HEK293 (cell line): ENCODE measurements at regions not wholly inside any gene's neighbourhood (a gene's known extent, or its start where the extent isn't known, plus 50 kb on each side); places are given as distances from the start of the nearest gene placed in this dataset.

Experiments used
- CTCF ChIA-PET: fragments of 350-600 bp; formaldehyde crosslinking; extraction: SDS; loops from one replicate; lab custom pipeline; 2021; ENCODE audit warnings: antibody characterized with exemption; lab: Yijun Ruan, JAX
- POLR2A ChIA-PET: fragments of 300-600 bp; formaldehyde crosslinking; extraction: SDS; loops from one replicate; lab custom pipeline; 2020; ENCODE audit warnings: antibody characterized with exemption, inconsistent platforms; lab: Yijun Ruan, JAX
- H3K27ac ChIP-seq: fragments of 200-500 bp; sonication (Bioruptor generic); 2 replicates; pipeline ENCODE4 v1.5.1; 2014; ENCODE audit warnings: low read depth, low read length, control low read depth, inconsistent platforms; ENCODE audit errors: extremely low read depth
- H3K36me3 ChIP-seq, 2 experiments: fragments of 200-500 bp in 1 of 2; sonication (Bioruptor generic) in 1 of 2; 1 replicate in 1 of 2; 2 replicates in 1 of 2; pipeline ENCODE4 v1.5.1; 2014 to 2017; ENCODE audit warnings: inconsistent platforms in 2 of 2, low read length in 2 of 2; ENCODE audit not compliant: control insufficient read depth in 2 of 2, insufficient read depth in 1 of 2
- H3K4me1 ChIP-seq: fragments of 200-500 bp; sonication (Bioruptor generic); 2 replicates; pipeline ENCODE4 v1.5.1; 2014; ENCODE audit warnings: mild to moderate bottlenecking, low read length, inconsistent platforms; ENCODE audit not compliant: control insufficient read depth, insufficient read depth
- H3K4me3 ChIP-seq: 2 replicates; pipeline ENCODE4 v1.5.1; 2011; ENCODE audit warnings: low read depth, mild to moderate bottlenecking, control low read depth, low read length, moderate library complexity
- H3K9me3 ChIP-seq: fragments of 200-500 bp; sonication (Bioruptor generic); 2 replicates; pipeline ENCODE4 v1.5.1; 2014; ENCODE audit warnings: low read depth, low read length, inconsistent platforms; ENCODE audit not compliant: control insufficient read depth, insufficient read depth
- KLF10 ChIP-seq: fragments of 450-650 bp; IDR thresholded peaks from 2 replicates; pipeline ENCODE4 v1.5.1; 2018; ENCODE audit warnings: missing biosample characterization, mild to moderate bottlenecking, missing genetic modification characterization
- SETDB1 ChIP-seq: IDR thresholded peaks from one replicate; pipeline ENCODE4 v1.6.1; 2017; ENCODE audit warnings: mild to moderate bottlenecking, low read length, moderate library complexity, mixed read lengths; ENCODE audit not compliant: insufficient read length
- ZBTB17 ChIP-seq: fragments of 450-650 bp; formaldehyde crosslinking; IDR thresholded peaks from 2 replicates; pipeline ENCODE4 v1.5.1; 2016; ENCODE audit warnings: missing biosample characterization, missing genetic modification characterization
- ZNF211 ChIP-seq: fragments of 450-650 bp; formaldehyde crosslinking; IDR thresholded peaks from 2 replicates; pipeline ENCODE4 v1.5.1; 2016; ENCODE audit warnings: low read depth, missing biosample characterization, missing genetic modification characterization
- ZNF239 ChIP-seq: fragments of 450-650 bp; formaldehyde crosslinking; IDR thresholded peaks from 2 replicates; pipeline ENCODE4 v1.5.1; 2016; ENCODE audit warnings: missing biosample characterization, missing genetic modification characterization
- ZNF549 ChIP-seq: fragments of 450-650 bp; IDR thresholded peaks from 2 replicates; pipeline ENCODE4 v1.5.1; 2018; ENCODE audit warnings: missing biosample characterization, missing genetic modification characterization, mild to moderate bottlenecking, inconsistent platforms, moderate library complexity
- ZNF555 ChIP-seq: fragments of 450-650 bp; formaldehyde crosslinking; conservative IDR thresholded peaks from 2 replicates; pipeline ENCODE4 v1.5.1; 2017; ENCODE audit warnings: missing biosample characterization, mild to moderate bottlenecking, missing genetic modification characterization, inconsistent platforms
- ZNF585B ChIP-seq: fragments of 450-650 bp; formaldehyde crosslinking; IDR thresholded peaks from 2 replicates; pipeline ENCODE4 v1.5.1; 2016; ENCODE audit warnings: missing biosample characterization, missing genetic modification characterization
- ZNF621 ChIP-seq: fragments of 450-650 bp; formaldehyde crosslinking; IDR thresholded peaks from 2 replicates; pipeline ENCODE4 v1.5.1; 2017; ENCODE audit warnings: missing biosample characterization, missing genetic modification characterization
- ZNF843 ChIP-seq: fragments of 450-650 bp; formaldehyde crosslinking; IDR thresholded peaks from 2 replicates; pipeline ENCODE4 v1.5.1; 2016; ENCODE audit warnings: missing biosample characterization, missing genetic modification characterization
- TF ChIP-seq, protein P1 (sequence below): fragments of 450-650 bp; formaldehyde crosslinking; IDR thresholded peaks from 2 replicates; pipeline ENCODE4 v1.5.1; 2016; ENCODE audit warnings: missing biosample characterization, missing genetic modification characterization
- TF ChIP-seq, protein P2 (sequence below): fragments of 450-650 bp; formaldehyde crosslinking; IDR thresholded peaks from 2 replicates; pipeline ENCODE4 v1.5.1; 2016; ENCODE audit warnings: missing biosample characterization, missing genetic modification characterization
- TF ChIP-seq, protein P3 (sequence below): fragments of 450-650 bp; formaldehyde crosslinking; IDR thresholded peaks from 2 replicates; pipeline ENCODE4 v1.5.1; 2016; ENCODE audit warnings: missing biosample characterization, missing genetic modification characterization, borderline replicate concordance
- TF ChIP-seq, protein P4 (sequence below): fragments of 450-650 bp; formaldehyde crosslinking; IDR thresholded peaks from 2 replicates; pipeline ENCODE4 v1.5.1; 2016; ENCODE audit warnings: missing biosample characterization, missing genetic modification characterization

DNA sequence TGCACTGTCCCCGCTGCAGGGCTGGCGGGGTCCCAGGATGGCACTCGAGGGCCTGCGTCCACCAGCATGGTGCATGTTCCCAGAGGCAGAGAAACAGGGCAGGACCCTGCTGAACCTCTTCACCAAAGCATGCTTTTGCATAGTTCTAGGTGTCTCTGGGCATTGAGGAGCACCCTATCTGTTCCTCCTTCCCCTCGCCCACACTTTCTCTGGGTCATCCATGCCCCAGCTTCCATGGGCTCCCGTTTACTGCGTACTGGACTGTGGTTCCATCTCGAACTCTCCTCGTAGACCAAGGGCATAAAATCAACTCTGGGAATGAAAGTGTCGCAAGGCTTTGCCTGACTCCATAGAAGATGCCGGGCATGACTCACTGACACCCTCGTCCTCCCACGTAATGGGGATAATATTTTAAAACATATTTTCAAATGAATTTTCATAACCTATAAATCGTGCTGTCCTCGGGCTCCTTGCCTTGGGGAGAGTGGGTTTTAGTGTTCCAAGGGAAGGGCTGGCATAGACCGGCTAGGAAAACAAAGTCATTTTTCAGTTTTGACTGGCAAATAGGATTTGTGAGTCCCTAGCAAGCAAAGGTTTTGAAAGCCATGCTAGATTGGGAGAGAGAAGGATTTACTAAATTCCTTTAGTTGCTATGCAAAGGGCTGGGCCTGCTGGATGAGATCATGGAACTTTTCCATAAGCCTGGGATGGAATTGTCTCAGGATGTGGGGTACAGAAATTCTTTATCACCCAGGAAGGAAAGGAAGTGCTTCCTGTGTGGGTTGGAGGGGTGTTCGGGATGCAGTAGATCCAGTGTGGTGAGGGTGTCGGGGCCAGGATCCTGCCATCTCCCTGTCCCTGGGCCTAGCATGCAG lies 498.7 kb upstream of the MKI67 start:
- Histone ChIP-seq H3K36me3 (no peaks in the 10 kb centered on the region), H3K9me3 (no peaks in the 10 kb centered on the region), H3K4me3 (no peak overlapping the region), H3K4me1 (no peaks in the 10 kb centered on the region), H3K27ac (no peak overlapping the region)
- TF ChIP-seq ZNF549 (tag by site-specific recombination): no peak
- TF ChIP-seq, protein P1, sequence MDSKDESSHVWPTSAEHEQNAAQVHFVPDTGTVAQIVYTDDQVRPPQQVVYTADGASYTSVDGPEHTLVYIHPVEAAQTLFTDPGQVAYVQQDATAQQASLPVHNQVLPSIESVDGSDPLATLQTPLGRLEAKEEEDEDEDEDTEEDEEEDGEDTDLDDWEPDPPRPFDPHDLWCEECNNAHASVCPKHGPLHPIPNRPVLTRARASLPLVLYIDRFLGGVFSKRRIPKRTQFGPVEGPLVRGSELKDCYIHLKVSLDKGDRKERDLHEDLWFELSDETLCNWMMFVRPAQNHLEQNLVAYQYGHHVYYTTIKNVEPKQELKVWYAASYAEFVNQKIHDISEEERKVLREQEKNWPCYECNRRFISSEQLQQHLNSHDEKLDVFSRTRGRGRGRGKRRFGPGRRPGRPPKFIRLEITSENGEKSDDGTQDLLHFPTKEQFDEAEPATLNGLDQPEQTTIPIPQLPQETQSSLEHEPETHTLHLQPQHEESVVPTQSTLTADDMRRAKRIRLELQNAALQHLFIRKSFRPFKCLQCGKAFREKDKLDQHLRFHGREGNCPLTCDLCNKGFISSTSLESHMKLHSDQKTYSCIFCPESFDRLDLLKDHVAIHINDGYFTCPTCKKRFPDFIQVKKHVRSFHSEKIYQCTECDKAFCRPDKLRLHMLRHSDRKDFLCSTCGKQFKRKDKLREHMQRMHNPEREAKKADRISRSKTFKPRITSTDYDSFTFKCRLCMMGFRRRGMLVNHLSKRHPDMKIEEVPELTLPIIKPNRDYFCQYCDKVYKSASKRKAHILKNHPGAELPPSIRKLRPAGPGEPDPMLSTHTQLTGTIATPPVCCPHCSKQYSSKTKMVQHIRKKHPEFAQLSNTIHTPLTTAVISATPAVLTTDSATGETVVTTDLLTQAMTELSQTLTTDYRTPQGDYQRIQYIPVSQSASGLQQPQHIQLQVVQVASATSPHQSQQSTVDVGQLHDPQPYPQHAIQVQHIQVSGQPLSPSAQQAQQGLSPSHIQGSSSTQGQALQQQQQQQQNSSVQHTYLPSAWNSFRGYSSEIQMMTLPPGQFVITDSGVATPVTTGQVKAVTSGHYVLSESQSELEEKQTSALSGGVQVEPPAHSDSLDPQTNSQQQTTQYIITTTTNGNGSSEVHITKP (tag by site-specific recombination): no peak
- TF ChIP-seq ZNF555 (tag by site-specific recombination): no peak
- TF ChIP-seq, protein P2, sequence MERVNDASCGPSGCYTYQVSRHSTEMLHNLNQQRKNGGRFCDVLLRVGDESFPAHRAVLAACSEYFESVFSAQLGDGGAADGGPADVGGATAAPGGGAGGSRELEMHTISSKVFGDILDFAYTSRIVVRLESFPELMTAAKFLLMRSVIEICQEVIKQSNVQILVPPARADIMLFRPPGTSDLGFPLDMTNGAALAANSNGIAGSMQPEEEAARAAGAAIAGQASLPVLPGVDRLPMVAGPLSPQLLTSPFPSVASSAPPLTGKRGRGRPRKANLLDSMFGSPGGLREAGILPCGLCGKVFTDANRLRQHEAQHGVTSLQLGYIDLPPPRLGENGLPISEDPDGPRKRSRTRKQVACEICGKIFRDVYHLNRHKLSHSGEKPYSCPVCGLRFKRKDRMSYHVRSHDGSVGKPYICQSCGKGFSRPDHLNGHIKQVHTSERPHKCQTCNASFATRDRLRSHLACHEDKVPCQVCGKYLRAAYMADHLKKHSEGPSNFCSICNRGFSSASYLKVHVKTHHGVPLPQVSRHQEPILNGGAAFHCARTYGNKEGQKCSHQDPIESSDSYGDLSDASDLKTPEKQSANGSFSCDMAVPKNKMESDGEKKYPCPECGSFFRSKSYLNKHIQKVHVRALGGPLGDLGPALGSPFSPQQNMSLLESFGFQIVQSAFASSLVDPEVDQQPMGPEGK (tag by site-specific recombination): no peak
- TF ChIP-seq ZNF211 (tag by site-specific recombination): no peak
- no peak for TF ChIP-seq KLF10 (tag by site-specific recombination)
- TF ChIP-seq ZNF239: no peak
- TF ChIP-seq SETDB1: no peak
- TF ChIP-seq, protein P3, sequence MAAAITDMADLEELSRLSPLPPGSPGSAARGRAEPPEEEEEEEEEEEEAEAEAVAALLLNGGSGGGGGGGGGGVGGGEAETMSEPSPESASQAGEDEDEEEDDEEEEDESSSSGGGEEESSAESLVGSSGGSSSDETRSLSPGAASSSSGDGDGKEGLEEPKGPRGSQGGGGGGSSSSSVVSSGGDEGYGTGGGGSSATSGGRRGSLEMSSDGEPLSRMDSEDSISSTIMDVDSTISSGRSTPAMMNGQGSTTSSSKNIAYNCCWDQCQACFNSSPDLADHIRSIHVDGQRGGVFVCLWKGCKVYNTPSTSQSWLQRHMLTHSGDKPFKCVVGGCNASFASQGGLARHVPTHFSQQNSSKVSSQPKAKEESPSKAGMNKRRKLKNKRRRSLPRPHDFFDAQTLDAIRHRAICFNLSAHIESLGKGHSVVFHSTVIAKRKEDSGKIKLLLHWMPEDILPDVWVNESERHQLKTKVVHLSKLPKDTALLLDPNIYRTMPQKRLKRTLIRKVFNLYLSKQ: no peak
- TF ChIP-seq ZNF585B (tag by site-specific recombination): no peak
- TF ChIP-seq ZNF843: no peak
- no peak for TF ChIP-seq ZNF621 (tag by site-specific recombination)
- CTCF ChIA-PET: no interaction called here
- POLR2A ChIA-PET: no interaction called here

DNA sequence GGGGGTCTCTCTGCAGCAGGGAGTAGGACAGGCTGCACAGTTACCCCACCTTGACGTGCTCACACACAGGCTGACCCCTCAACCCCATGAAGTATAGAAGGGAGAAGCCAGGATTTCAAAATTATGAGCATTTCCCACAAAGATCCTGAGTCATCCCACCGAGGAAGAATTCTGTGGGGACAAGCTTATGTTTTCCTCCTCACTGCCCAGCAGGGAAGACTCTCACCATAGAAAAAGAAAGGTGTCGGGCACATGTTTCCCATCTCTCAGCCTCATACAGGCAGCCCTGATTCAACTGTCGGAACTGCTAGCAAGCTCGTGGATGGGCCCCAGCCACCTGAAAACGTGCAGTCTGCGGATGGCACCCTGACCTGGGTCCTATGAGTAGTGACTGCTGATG lies 499.7 kb upstream of the MKI67 start:
- H3K36me3 ChIP-seq: no peaks in the 10 kb centered on the region
- no peak overlapping the region for H3K27ac ChIP-seq
- POLR2A ChIA-PET: no interaction called here
- no peaks in the 10 kb centered on the region for H3K4me1 ChIP-seq
- no peak for TF ChIP-seq ZBTB17 (tag by site-specific recombination)
- TF ChIP-seq, protein P4, sequence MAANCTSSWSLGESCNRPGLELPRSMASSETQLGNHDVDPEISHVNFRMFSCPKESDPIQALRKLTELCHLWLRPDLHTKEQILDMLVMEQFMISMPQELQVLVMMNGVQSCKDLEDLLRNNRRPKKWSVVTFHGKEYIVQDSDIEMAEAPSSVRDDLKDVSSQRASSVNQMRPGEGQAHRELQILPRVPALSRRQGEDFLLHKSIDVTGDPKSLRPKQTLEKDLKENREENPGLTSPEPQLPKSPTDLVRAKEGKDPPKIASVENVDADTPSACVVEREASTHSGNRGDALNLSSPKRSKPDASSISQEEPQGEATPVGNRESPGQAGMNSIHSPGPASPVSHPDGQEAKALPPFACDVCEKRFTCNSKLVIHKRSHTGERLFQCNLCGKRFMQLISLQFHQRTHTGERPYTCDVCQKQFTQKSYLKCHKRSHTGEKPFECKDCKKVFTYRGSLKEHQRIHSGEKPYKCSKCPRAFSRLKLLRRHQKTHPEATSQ (tag by site-specific recombination): no peak
- TF ChIP-seq, all 188 proteins: peak for 0
- H3K4me3 ChIP-seq: no peak overlapping the region
- no peaks in the 10 kb centered on the region for H3K9me3 ChIP-seq
- CTCF ChIA-PET: no interaction called here
